Parathyroid adenoma (tissue), 2 donors: ENCODE measurements at regions not wholly inside any gene's neighbourhood (a gene's known extent, or its start where the extent isn't known, plus 50 kb on each side); places are given as distances from the start of the nearest gene placed in this dataset.
"Not testable (repeated sequence)": the region's sequence is repeated elsewhere in the genome, so short reads cannot be mapped to it uniquely, and the experiment has no call there.

Source experiments
- H2AFZ ChIP-seq: fragments of 300-600 bp; sonication (generic); one replicate; pipeline ENCODE4 v1.7.0; 2017; ENCODE audit warnings: antibody characterized with exemption, mild to moderate bottlenecking
- H3K27ac ChIP-seq: fragments of 300-600 bp; sonication (generic); one replicate; pipeline ENCODE4 v1.7.0; 2017
- H3K27me3 ChIP-seq: fragments of 300-600 bp; sonication (generic); one replicate; pipeline ENCODE4 v1.7.0; 2017; ENCODE audit warnings: low read length; ENCODE audit not compliant: control insufficient read depth, insufficient read depth
- H3K36me3 ChIP-seq: fragments of 300-600 bp; sonication (generic); one replicate; pipeline ENCODE4 v1.7.0; 2017; ENCODE audit warnings: low read length; ENCODE audit not compliant: control insufficient read depth, insufficient read depth
- H3K4me1 ChIP-seq: fragments of 300-600 bp; sonication (generic); one replicate; pipeline ENCODE4 v1.7.0; 2017; ENCODE audit warnings: control low read depth
- H3K4me2 ChIP-seq: fragments of 300-600 bp; sonication (generic); one replicate; pipeline ENCODE4 v1.7.0; 2017; ENCODE audit warnings: low read length
- H3K4me3 ChIP-seq: fragments of 300-600 bp; sonication (generic); one replicate; pipeline ENCODE4 v1.7.0; 2017; ENCODE audit warnings: low read depth, low read length
- H3K79me2 ChIP-seq: fragments of 300-600 bp; sonication (generic); one replicate; pipeline ENCODE4 v1.7.0; 2017; ENCODE audit warnings: control low read depth
- H3K9ac ChIP-seq: fragments of 300-600 bp; sonication (generic); one replicate; pipeline ENCODE4 v1.7.0; 2017; ENCODE audit warnings: mild to moderate bottlenecking
- H3K9me3 ChIP-seq: fragments of 300-600 bp; sonication (generic); one replicate; pipeline ENCODE4 v1.7.0; 2017; ENCODE audit warnings: low read length; ENCODE audit not compliant: control insufficient read depth
- TF ChIP-seq, protein P1 (sequence below): fragments of 300-600 bp; sonication (generic); IDR thresholded peaks from one replicate; pipeline ENCODE4 v1.7.0; 2017; ENCODE audit warnings: antibody characterized with exemption, mild to moderate bottlenecking
- donor health status: primary hyperparathyroidism.

DNA sequence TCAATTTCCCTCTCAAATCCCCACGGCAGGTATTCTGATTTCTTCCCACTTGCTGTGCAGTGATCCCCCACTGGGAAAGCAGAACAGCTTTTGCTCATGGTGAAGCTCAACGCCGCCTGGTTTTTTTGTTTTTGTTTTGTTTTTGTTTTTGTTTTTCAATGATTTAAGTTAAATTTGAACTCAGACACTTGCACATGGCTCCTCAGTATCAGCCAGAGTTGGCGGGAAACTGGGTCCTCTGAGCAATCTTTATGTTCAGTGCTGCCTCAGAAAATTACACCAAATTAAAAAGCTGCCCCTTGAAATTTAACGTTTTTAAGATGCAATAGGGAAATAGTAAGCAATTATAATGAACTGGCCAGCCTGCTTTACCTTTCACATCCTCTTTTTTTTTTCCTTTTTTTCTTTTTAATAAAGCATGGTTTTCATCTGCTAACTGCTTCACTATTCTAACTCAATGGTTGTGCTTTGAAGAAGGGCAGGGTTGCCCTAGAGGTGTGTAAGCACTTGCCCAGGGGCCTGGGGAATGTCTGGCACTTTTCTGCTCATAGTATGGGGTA lies 277.0 kb upstream of the HNRNPA3 start:
- TF ChIP-seq, protein P1, sequence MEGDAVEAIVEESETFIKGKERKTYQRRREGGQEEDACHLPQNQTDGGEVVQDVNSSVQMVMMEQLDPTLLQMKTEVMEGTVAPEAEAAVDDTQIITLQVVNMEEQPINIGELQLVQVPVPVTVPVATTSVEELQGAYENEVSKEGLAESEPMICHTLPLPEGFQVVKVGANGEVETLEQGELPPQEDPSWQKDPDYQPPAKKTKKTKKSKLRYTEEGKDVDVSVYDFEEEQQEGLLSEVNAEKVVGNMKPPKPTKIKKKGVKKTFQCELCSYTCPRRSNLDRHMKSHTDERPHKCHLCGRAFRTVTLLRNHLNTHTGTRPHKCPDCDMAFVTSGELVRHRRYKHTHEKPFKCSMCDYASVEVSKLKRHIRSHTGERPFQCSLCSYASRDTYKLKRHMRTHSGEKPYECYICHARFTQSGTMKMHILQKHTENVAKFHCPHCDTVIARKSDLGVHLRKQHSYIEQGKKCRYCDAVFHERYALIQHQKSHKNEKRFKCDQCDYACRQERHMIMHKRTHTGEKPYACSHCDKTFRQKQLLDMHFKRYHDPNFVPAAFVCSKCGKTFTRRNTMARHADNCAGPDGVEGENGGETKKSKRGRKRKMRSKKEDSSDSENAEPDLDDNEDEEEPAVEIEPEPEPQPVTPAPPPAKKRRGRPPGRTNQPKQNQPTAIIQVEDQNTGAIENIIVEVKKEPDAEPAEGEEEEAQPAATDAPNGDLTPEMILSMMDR: no peak
- Histone ChIP-seq H3K9ac (no peak overlapping the region), H3K27me3 (no peaks in the 10 kb centered on the region), H2AFZ (no peak overlapping the region), H3K4me3 (no peak overlapping the region), H3K4me2 (no peak overlapping the region), H3K36me3 (no peaks in the 10 kb centered on the region), H3K27ac (no peak overlapping the region), H3K79me2 (no peaks in the 10 kb centered on the region), H3K4me1 (no peaks in the 10 kb centered on the region), H3K9me3 (no peaks in the 10 kb centered on the region)

DNA sequence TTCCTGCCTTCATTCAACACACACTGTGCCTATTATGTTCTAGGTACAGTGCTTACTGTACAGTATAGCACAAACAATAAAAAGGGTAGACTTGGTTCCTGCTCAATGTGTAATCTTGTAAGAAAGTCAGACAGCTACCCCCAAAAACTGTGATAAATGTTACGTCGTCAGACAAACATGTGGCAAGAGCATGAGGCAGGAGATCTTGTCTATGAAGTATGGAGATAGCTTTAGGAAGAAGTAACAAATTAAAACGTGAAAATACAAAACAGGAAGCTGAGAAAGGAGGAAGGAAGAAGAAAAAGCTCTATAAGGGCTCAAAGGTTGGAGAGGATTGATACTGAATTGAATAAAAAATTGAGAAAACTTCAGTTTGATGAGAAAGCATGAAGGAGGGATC lies 276.2 kb upstream of the HNRNPA3 start:
- Histone ChIP-seq H3K36me3 (no peaks in the 10 kb centered on the region), H3K4me1 (no peaks in the 10 kb centered on the region)

DNA sequence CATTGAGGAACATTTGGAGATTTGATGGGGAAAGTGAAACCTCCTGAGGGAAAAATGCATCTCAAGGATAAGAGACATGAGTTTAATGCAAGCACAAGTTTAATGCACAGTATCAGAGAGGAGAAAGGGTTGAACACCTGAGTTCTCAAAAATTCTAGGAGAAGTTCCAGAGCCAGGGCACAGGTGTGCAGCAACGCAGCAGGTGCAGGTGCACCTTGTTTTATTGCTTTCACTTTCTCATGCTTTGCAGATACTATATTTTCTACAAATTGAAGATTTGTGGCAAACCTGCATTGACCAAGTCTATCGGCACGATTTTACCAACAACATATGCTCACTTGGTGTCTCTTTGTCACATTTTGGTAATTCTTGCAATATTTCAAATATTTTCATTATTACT lies 267.6 kb upstream of the HNRNPA3 start:
- no peaks in the 10 kb centered on the region for H3K4me1 ChIP-seq
- H3K4me3 ChIP-seq: no peak overlapping the region
- no peaks in the 10 kb centered on the region for H3K36me3 ChIP-seq
- TF ChIP-seq, protein P1: no peak
- no peak overlapping the region for H3K27ac ChIP-seq
- H2AFZ ChIP-seq: no peak overlapping the region
- H3K9ac ChIP-seq: no peak overlapping the region
- no peak overlapping the region for H3K4me2 ChIP-seq
- no peaks in the 10 kb centered on the region for H3K9me3 ChIP-seq
- no peaks in the 10 kb centered on the region for H3K27me3 ChIP-seq
- no peaks in the 10 kb centered on the region for H3K79me2 ChIP-seq

More for the DNA sequence above, 276.2 kb upstream of the HNRNPA3 start:
- no peak overlapping the region for H2AFZ ChIP-seq
- no peak overlapping the region for H3K9ac ChIP-seq
- H3K27me3 ChIP-seq: no peaks in the 10 kb centered on the region
- TF ChIP-seq, protein P1: no peak
- no peak overlapping the region for H3K4me2 ChIP-seq
- no peaks in the 10 kb centered on the region for H3K79me2 ChIP-seq
- no peaks in the 10 kb centered on the region for H3K9me3 ChIP-seq
- no peak overlapping the region for H3K4me3 ChIP-seq
- H3K27ac ChIP-seq: no peak overlapping the region

DNA sequence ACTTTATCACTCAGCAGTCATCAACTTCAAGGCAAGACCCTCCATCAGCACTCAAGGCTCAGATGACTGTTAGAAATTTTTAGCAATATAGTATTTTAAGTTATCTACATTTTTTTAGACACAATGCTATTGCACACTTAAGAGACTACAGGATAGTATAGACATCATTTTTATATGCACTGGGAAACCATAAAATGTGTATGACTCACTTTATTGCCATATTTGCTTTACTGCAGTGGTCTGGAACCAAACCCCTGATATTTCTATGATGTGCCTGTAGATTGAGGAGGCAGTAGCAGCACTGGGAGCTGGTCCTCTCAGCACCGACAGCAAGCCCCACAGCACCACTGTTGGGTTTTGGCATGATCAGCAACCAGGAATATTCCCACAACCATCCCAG lies 264.8 kb upstream of the HNRNPA3 start:
- H3K27me3 ChIP-seq: no peaks in the 10 kb centered on the region
- no peak overlapping the region for H2AFZ ChIP-seq
- H3K36me3 ChIP-seq: no peaks in the 10 kb centered on the region
- no peaks in the 10 kb centered on the region for H3K9me3 ChIP-seq
- no peak overlapping the region for H3K4me2 ChIP-seq
- H3K4me3 ChIP-seq: no peak overlapping the region
- no peak overlapping the region for H3K27ac ChIP-seq
- H3K4me1 ChIP-seq: no peaks in the 10 kb centered on the region
- TF ChIP-seq, protein P1: no peak
- H3K9ac ChIP-seq: no peak overlapping the region
- no peaks in the 10 kb centered on the region for H3K79me2 ChIP-seq

DNA sequence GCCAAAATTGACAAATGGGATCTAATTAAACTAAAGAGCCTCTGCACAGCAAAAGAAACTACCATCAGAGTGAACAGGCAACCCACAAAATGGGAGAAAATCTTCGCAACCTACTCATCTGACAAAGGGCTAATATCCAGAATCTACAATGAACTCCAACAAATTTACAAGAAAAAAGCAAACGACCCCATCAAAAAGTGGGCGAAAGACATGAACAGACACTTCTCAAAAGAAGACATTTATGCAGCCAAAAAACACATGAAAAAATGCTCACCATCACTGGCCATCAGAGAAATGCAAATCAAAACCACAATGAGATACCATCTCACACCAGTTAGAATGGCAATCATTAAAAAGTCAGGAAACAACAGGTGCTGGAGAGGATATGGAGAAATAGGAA lies 261.4 kb upstream of the HNRNPA3 start:
- H3K4me2 ChIP-seq, H3K27me3 ChIP-seq, H3K9ac ChIP-seq, H2AFZ ChIP-seq, H3K9me3 ChIP-seq, H3K4me1 ChIP-seq, H3K4me3 ChIP-seq, H3K27ac ChIP-seq, H3K36me3 ChIP-seq, H3K79me2 ChIP-seq: not testable (repeated sequence)
